ENCODE measurements at regions not wholly inside any gene's neighbourhood (a gene's known extent, or its start where the extent isn't known, plus 50 kb on each side); places are given as distances from the start of the nearest gene placed in this dataset.

DNA sequence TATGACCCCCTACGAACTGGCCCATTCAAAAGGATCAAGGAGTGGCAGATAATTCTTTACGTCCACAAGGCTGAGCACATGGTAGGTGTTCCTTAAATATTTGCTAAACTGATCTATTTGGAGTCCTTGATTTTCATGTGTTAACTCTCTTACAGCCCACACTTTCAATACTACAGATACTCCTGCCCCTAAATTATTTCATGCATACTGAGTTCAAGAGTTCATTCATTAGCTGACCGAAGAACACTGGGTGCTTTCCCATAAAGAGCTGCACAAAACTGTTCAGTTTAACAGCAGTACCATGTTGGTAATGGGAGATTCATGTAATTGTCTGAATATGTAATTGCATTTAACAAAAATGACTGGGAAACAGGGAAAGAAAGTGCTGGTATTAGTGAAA, 170.5 kb upstream of the ADO start:
- ATAC-seq = no peak
- H3K27ac ChIP-seq = no peak overlapping the region

DNA sequence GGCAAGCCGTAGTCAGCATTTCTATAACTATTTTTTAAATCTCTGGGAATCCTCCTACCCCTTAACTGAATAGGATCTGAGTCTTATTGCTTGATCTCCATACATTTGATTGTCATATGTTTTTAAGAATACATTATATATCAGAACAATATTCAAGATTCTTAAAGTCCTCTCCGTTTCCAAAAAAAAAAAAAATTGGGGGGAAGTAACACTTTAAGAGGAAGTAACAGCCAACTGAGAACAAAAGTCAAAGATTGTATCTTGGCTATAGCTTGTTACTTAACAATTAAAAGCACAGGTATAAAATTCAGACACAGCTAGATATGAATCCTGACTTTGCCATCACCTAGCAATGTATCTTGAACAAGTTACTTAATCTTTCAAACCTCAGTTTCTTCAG, 169.9 kb upstream of the ADO start:
- H3K9me3 ChIP-seq = no peaks in the 10 kb centered on the region
- no peak overlapping the region for H3K27ac ChIP-seq
- TF ChIP-seq, protein P1, sequence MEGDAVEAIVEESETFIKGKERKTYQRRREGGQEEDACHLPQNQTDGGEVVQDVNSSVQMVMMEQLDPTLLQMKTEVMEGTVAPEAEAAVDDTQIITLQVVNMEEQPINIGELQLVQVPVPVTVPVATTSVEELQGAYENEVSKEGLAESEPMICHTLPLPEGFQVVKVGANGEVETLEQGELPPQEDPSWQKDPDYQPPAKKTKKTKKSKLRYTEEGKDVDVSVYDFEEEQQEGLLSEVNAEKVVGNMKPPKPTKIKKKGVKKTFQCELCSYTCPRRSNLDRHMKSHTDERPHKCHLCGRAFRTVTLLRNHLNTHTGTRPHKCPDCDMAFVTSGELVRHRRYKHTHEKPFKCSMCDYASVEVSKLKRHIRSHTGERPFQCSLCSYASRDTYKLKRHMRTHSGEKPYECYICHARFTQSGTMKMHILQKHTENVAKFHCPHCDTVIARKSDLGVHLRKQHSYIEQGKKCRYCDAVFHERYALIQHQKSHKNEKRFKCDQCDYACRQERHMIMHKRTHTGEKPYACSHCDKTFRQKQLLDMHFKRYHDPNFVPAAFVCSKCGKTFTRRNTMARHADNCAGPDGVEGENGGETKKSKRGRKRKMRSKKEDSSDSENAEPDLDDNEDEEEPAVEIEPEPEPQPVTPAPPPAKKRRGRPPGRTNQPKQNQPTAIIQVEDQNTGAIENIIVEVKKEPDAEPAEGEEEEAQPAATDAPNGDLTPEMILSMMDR (IDR thresholded peaks at IDR 0.05) = no peak
- H3K36me3 ChIP-seq = no peaks in the 10 kb centered on the region
- peaks cover 56% of the 10 kb centered on the region for H3K4me1 ChIP-seq
- intact Hi-C loops (cut with DNase I) = no loop called here
- ATAC-seq (no peak), DNase-seq (no peak)
- H3K4me3 ChIP-seq = no peak overlapping the region
- no peaks in the 10 kb centered on the region for H3K27me3 ChIP-seq (ENCODE audit: low read depth)

More for the DNA sequence above, 170.5 kb upstream of the ADO start:
- no peak for DNase-seq
- Histone ChIP-seq H3K4me1 (peaks cover 54% of the 10 kb centered on the region), H3K4me3 (no peak overlapping the region), H3K27me3 (ENCODE audit: low read depth) (no peaks in the 10 kb centered on the region), H3K36me3 (no peaks in the 10 kb centered on the region), H3K9me3 (no peaks in the 10 kb centered on the region)
- intact Hi-C loops (cut with DNase I) = no loop called here
- TF ChIP-seq, protein P1 (IDR thresholded peaks at IDR 0.05) = no peak

DNA sequence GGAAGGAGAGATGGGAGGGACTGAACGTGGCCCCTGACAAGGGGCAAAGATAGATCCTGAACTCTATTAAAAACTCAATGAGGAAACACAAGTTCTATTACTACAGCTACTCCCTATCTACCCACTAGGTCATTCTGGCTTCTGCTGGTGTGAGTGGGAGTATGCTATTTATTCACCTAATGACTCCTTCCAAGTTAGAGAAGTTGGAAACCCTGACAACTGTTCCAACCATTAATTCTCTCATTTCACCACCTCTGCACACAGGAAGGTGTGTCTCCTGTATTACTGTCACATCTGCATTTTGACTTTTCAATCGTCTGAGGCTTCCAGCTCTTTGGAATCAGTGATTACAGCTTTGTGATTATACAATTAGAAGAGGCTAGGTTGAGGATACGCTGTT, 169.4 kb upstream of the ADO start:
- Histone ChIP-seq H3K27me3 (ENCODE audit: low read depth) (no peaks in the 10 kb centered on the region), H3K27ac (no peak overlapping the region), H3K36me3 (no peaks in the 10 kb centered on the region), H3K4me3 (no peak overlapping the region), H3K9me3 (no peaks in the 10 kb centered on the region), H3K4me1 (peaks cover 56% of the 10 kb centered on the region)
- intact Hi-C loops (cut with DNase I) = no loop called here
- peak; percentile 21 to 27 for ATAC-seq
- TF ChIP-seq, protein P1 (IDR thresholded peaks at IDR 0.05) = no peak
- no peak for DNase-seq

DNA sequence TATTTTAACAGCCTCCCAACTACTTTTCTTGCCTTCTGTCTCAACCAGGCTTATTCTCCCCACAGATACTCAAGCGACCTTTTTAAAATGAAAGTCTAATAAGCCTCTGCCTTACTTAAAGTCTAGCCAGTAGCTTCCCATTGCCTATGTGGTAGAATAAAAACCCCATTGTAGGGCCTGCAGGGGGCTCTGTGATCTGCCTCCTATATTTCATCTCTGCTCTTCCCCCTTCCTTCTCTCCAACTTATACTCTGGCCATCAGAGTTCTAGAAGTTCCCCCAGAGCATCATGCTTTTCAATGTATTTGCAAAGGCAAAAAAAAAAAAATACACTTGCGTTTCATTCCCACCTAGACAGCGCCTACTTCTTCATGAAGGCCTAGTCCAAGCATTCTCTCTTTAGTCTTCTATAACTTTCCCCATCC, 167.7 kb upstream of the ADO start:
- H3K4me1 ChIP-seq = peaks cover 56% of the 10 kb centered on the region
- peak overlapping the region; percentile 81 for H3K27ac ChIP-seq
- TF ChIP-seq, protein P1 (IDR thresholded peaks at IDR 0.05) = no peak
- intact Hi-C loops (cut with DNase I) = no loop called here
- H3K4me3 ChIP-seq = peak overlapping the region; percentile 25
- H3K9me3 ChIP-seq = no peaks in the 10 kb centered on the region
- no peak for ATAC-seq
- DNase-seq = no peak
- H3K27me3 ChIP-seq (ENCODE audit: low read depth) = no peaks in the 10 kb centered on the region
- H3K36me3 ChIP-seq = no peaks in the 10 kb centered on the region

DNA sequence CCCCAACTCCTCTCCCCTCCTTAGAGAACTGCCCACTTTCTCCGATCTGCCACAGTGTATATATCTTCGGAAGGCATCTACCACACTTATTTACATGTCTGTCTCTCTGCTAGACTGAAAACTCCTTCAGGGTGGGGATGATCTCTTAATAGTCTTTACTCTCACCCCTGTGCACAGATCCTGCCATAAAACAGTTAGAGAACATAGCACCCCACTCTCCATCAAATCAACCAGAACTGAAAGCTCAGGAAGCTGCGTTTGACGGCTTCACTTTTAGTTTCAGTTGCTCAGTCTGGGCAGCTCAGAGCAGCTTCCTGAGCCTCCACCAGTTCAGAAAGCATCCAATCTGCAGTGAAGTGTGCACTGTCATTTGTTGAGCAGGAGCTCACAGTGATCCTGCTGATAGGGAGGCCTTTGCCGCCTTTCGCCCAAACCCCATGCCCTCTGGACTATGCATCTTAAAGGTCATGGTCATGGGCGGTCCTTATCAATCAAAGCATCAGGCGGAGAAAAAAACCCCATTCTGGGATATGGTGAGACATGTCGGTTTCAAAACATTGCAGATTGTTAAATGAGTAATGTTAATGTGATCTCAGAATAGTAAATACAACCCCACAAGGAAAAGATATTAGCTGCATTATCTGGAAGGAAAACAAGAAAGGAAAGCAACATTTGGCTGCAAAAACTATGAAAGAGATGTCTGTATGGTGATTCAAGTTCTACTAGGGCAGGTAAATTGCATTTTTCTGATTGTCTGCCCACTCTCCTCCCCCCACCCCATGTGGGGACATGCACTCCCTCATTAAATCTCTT, 167.1 kb upstream of the ADO start:
- no peak for DNase-seq
- intact Hi-C loops (cut with DNase I) = no loop called here
- Histone ChIP-seq H3K36me3 (no peaks in the 10 kb centered on the region), H3K27ac (peak overlapping the region; percentile 81), H3K4me1 (peaks cover 56% of the 10 kb centered on the region), H3K27me3 (ENCODE audit: low read depth) (no peaks in the 10 kb centered on the region), H3K4me3 (peak overlapping the region; percentile 25), H3K9me3 (no peaks in the 10 kb centered on the region)
- TF ChIP-seq, protein P1 (IDR thresholded peaks at IDR 0.05) = no peak
- peak; percentile 64 to 81 for ATAC-seq
